ENCODE measurements at regions not wholly inside any gene's neighbourhood (a gene's known extent, or its start where the extent isn't known, plus 50 kb on each side); places are given as distances from the start of the nearest gene placed in this dataset.

DNA sequence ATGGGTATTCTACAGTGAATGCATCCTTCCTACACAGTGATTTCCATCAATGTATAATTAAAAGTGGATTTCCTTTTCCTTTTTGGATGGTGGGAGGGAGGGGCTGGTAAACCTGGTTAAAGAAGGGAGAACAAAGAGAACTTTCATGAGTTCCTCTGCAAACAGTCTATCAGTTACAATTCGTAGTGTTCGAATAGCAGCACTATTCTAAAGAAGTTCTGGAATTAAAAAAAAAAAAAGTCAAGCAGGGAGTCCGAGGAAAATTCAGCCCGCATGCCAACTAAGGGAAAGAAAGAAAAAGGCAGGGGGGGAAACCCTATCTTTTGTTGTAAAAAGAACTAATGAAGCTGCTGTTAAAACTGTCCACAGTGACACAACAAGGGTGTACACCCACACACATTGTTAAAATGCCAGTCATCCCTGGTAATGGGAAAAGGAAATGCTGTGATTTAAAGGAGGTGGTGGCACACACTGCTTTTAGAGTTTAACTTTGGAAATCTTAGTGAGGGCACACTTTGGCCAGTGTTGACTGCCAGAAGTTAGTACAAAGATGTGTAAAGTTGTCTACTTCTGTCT lies 521.2 kb downstream of the ZIC1 start:
- DNase-seq (ENCODE audit: low read depth, low spot score), result no peak
- TF ChIP-seq CTCF (conservative IDR thresholded peaks at IDR 0.05), result no peak
- H3K4me1 Mint-ChIP-seq, result peaks cover 62% of the 10 kb centered on the region
- H3K36me3 Mint-ChIP-seq (ENCODE audit: low read depth), result no peaks in the 10 kb centered on the region
- H3K27me3 Mint-ChIP-seq (ENCODE audit: low read depth), result no peaks in the 10 kb centered on the region
- H3K4me3 Mint-ChIP-seq, result peak overlapping the region; percentile 28
- no peaks in the 10 kb centered on the region for H3K9me3 Mint-ChIP-seq
- H3K27ac Mint-ChIP-seq (ENCODE audit: unreplicated experiment), result peak overlapping the region; percentile 74

- H3K4me3 Mint-ChIP-seq, result peak overlapping the region; percentile 31
- no peak for DNase-seq (ENCODE audit: low read depth, low spot score)
Measured at GRCh38 chr3:147934451-147935180, 525.5 kb downstream of the ZIC1 start.

GRCh38 chr3:147937341-147937740 lies 528.2 kb downstream of the ZIC1 start:
- H3K27ac Mint-ChIP-seq (ENCODE audit: unreplicated experiment), result no peak overlapping the region
- no peaks in the 10 kb centered on the region for H3K36me3 Mint-ChIP-seq (ENCODE audit: low read depth)
- no peaks in the 10 kb centered on the region for H3K9me3 Mint-ChIP-seq
- H3K4me1 Mint-ChIP-seq, result peaks cover 77% of the 10 kb centered on the region
- no peaks in the 10 kb centered on the region for H3K27me3 Mint-ChIP-seq (ENCODE audit: low read depth)
- no peak for DNase-seq (ENCODE audit: low read depth, low spot score)
- TF ChIP-seq CTCF (conservative IDR thresholded peaks at IDR 0.05), result no peak
- H3K4me3 Mint-ChIP-seq, result no peak overlapping the region

More at GRCh38 chr3:147934451-147935180, 525.5 kb downstream of the ZIC1 start:
- Mint-ChIP-seq H3K4me1 (peaks cover 75% of the 10 kb centered on the region), H3K9me3 (no peaks in the 10 kb centered on the region), H3K36me3 (ENCODE audit: low read depth) (no peaks in the 10 kb centered on the region), H3K27ac (ENCODE audit: unreplicated experiment) (no peak overlapping the region), H3K27me3 (ENCODE audit: low read depth) (no peaks in the 10 kb centered on the region)
- TF ChIP-seq CTCF (conservative IDR thresholded peaks at IDR 0.05), result no peak

DNA sequence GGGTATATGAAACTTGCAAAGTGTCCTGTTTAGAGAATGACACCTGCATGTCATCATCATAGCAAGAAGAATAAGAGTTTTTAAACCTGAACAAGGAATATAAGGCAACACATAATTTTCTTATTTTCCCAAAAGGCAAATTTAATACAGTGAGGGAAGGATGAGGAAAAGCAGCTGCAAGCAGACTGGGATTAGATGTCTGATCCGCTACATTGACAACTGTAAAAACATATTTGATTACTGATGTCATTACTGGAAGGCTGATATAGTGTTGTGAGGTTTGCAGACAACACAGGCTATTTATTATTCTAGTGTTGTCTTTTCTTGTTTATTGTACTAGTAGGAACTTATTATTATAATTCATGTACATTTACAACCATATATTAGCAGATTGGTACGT lies 528.7 kb downstream of the ZIC1 start:
- no peak for DNase-seq (ENCODE audit: low read depth, low spot score)
- Mint-ChIP-seq H3K27me3 (ENCODE audit: low read depth) (no peaks in the 10 kb centered on the region), H3K9me3 (no peaks in the 10 kb centered on the region), H3K4me3 (no peak overlapping the region), H3K27ac (ENCODE audit: unreplicated experiment) (no peak overlapping the region), H3K36me3 (ENCODE audit: low read depth) (no peaks in the 10 kb centered on the region), H3K4me1 (peaks cover 75% of the 10 kb centered on the region)
- TF ChIP-seq CTCF (conservative IDR thresholded peaks at IDR 0.05), result no peak

- peaks cover 3% of the 10 kb centered on the region for H3K36me3 Mint-ChIP-seq (ENCODE audit: low read depth)
- DNase-seq (ENCODE audit: low read depth, low spot score), result no peak
- H3K9me3 Mint-ChIP-seq, result no peaks in the 10 kb centered on the region
- H3K4me3 Mint-ChIP-seq, result peak overlapping the region; percentile 85
- H3K27ac Mint-ChIP-seq (ENCODE audit: unreplicated experiment), result no peak overlapping the region
- no peak for TF ChIP-seq CTCF (conservative IDR thresholded peaks at IDR 0.05)
- no peaks in the 10 kb centered on the region for H3K27me3 Mint-ChIP-seq (ENCODE audit: low read depth)
- peaks cover 76% of the 10 kb centered on the region for H3K4me1 Mint-ChIP-seq
Measured at GRCh38 chr3:147939425-147939824, 530.3 kb downstream of the ZIC1 start.

Measured in neural crest cell (in vitro differentiated cells).